Right cardiac atrium (tissue), 5 donors: ENCODE measurements at regions not wholly inside any gene's neighbourhood (a gene's known extent, or its start where the extent isn't known, plus 50 kb on each side); places are given as distances from the start of the nearest gene placed in this dataset.

Experiments
- ATAC-seq, 2 donors: fragments of 200-7000 bp; cut with Tn5 transposase; one replicate each; pipeline versions ENCODE4 v1.8.0 to v1.9.1; 2020; ENCODE audit warnings: moderate library complexity in 2 of 2, mild to moderate bottlenecking in 1 of 2
- DNase-seq, 3 donors: peaks; one replicate each; pipeline ENCODE4 v3.0.0-alpha.2; 2020
- H3K27ac ChIP-seq: one replicate; pipeline ENCODE4 v1.5.1; 2013; ENCODE audit warnings: mild to moderate bottlenecking, low read length, control low read depth, moderate library complexity
- H3K27me3 ChIP-seq: one replicate; pipeline ENCODE4 v1.6.1; 2013; ENCODE audit not compliant: control insufficient read depth, insufficient read depth
- H3K4me1 ChIP-seq: one replicate; pipeline ENCODE4 v1.6.1; 2013; ENCODE audit warnings: low read length; ENCODE audit not compliant: control insufficient read depth, insufficient read depth
- H3K4me3 ChIP-seq: one replicate; pipeline ENCODE4 v1.5.1; 2013; ENCODE audit warnings: low read length, control low read depth
- H3K9me3 ChIP-seq: one replicate; pipeline ENCODE4 v1.6.1; 2013; ENCODE audit warnings: low read length; ENCODE audit not compliant: control insufficient read depth
- WGBS: extraction: QIAGEN DNeasy Blood & Tissue Kit; methylation state at CpG from one replicate; pipeline ENCODE4 v1.1.7; 2013; 5-methylcytosine and 5-hydroxymethylcytosine counted together
- intact Hi-C, 4 donors: fragments of 100-400 bp; cut with DNase I; formaldehyde crosslinking; loops; one replicate each; pipeline versions ENCODE4 v1.11.0 to v1.14.0; 2022 to 2023
- donor health status: healthy with polysubstance abuse.
- donor health status: DM: no; HTN: yes; CAD: no.
- donor health status: DM: no; HTN: no; CAD: no.
- donor health status: DM: no; HTN: yes; CAD: no; lungs with severe emphysema.
- donor health status: DM: yes; HTN: yes; CAD: no.

DNA sequence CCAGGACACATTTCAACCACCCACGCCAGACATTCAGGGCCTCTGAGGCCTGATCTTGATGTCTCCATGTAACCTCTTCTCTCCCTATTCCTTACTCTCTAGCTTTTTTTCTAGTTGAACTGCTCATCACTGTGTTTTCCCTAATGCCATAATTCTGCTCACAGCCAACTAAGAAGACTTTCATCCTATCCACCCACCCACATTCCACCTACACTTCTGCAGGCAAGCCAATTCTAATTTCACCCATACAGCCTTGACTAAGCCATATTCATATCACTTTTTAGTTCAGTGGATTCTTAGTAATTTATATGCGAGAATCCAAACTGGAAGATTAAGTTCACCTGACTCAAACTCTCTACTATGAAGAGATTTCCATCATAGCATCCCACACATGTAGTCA, 394.4 kb downstream of the INSC start:
- H3K27me3 ChIP-seq, result no peaks in the 10 kb centered on the region
- H3K4me1 ChIP-seq, result no peaks in the 10 kb centered on the region
- 97% methylated on average over 2 of the region's 2 CpGs for WGBS
- H3K9me3 ChIP-seq, result no peaks in the 10 kb centered on the region
- no peak overlapping the region for H3K27ac ChIP-seq
- H3K4me3 ChIP-seq, result no peak overlapping the region
- intact Hi-C loops, result no loop called here
- ATAC-seq (no peak), DNase-seq (no peak)

DNA sequence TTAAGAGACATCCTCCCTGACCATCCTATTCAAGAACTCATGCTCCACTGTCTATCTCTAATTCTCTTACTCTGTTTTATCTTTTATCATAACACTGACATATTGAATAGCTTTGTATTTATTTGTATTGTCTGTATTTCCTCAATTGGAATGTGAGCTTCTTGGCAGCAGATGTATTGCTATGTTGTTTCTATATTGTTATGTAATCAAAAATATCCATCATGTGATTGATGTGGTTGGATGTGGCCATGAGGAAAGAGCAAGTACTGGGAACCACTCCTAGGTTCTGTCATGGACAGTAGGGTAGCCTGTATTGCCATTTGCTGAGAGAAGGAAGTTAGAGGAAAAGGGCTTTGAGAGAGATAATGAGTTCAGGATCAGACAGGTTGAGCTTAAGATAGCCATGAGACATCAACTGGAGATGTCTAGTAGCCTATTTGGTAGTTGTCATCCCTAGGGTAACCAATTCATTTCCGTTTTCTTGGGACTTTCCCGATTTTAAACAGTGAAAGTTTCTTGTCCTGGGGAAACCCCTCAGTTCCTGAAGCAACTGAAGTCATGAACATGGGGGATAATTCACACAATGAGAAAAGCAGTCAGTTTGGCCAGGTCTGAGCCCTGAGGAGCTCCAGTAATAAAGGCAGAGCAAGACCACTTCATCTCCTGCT, 404.5 kb downstream of the INSC start:
- ATAC-seq (no peak), DNase-seq (no peak)
- Histone ChIP-seq H3K9me3 (peaks cover 1% of the 10 kb centered on the region), H3K4me3 (no peak overlapping the region), H3K27me3 (peaks cover 3% of the 10 kb centered on the region), H3K4me1 (no peaks in the 10 kb centered on the region), H3K27ac (no peak overlapping the region)
- intact Hi-C loops, result no loop called here
- WGBS, result 68% methylated on average over 2 of the region's 2 CpGs

DNA sequence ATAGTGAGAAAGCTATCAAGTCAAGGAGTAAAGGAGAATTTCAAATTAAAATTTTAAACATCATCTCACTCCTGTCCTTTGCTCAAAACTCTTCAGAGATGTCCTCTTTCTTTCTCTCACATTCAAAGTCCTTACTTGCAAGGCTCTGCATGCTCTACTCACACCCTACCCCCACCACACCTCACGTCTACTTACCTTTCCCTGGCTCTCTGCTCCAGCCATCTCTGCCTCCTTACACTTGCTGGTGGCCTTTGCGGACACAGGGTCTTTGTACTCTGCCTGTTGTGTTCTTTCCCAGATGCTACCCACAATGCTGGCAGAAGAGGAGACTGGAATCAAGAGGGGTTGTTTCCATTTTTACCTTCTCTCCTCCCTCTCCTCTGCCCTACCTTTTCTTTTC, 405.2 kb downstream of the INSC start:
- no peak for DNase-seq
- intact Hi-C loops, result no loop called here
- Histone ChIP-seq H3K27ac (no peak overlapping the region), H3K27me3 (peaks cover 3% of the 10 kb centered on the region), H3K9me3 (peaks cover 1% of the 10 kb centered on the region), H3K4me1 (no peaks in the 10 kb centered on the region), H3K4me3 (no peak overlapping the region)
- 66% methylated on average over 2 of the region's 2 CpGs for WGBS
- ATAC-seq, result no peak

DNA sequence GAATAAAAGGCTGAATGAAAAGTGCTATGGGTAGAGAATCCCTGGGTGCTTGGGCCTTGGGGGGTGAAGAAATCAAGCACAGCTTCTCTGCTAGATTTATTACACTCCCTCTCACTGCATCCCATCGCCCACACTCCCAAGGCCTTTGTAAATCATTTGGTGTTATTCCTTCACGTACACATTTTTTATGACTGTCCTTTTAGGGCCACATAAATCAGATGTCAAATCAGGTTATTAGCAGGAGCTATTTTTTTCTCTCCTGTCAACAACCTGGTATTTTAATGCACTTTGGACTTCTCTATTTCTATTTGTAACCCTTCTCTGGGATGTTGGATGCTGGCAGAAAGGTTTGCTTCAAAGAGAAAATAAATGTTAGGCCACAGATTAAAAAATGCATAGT, 408.8 kb downstream of the INSC start:
- ATAC-seq, result no peak
- WGBS, result 71% methylated on average over 2 of the region's 2 CpGs
- Histone ChIP-seq H3K27me3 (peaks cover 3% of the 10 kb centered on the region), H3K4me1 (no peaks in the 10 kb centered on the region), H3K4me3 (no peak overlapping the region), H3K9me3 (peaks cover 5% of the 10 kb centered on the region), H3K27ac (no peak overlapping the region)
- no peak for DNase-seq
- intact Hi-C loops, result no loop called here

DNA sequence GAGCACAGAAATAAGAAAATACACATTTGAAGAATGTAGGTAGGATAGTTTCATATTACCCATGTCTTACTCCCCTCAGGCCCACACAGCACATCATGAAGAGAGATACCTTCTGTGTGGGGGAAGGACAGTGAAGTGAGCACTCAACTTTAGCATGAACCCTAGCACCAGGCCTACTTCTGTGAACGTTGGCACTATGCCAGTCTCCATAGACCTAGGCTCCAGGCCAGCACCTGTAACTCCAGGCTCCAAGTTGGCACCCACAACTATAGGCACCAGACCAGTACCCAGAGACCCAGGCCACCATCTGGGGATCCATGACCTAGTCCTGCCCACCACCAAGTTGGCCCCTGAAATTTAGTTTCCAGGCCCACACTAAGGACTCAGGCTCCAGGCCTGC, 410.9 kb downstream of the INSC start:
- Histone ChIP-seq H3K27me3 (peaks cover 3% of the 10 kb centered on the region), H3K27ac (no peak overlapping the region), H3K4me1 (no peaks in the 10 kb centered on the region), H3K4me3 (no peak overlapping the region), H3K9me3 (peaks cover 5% of the 10 kb centered on the region)
- DNase-seq (peak in 1 of 3 donors; percentile 16), ATAC-seq (no peak)
- intact Hi-C loops, result no loop called here
- 67% methylated on average over 1 of the region's 1 CpG for WGBS

DNA sequence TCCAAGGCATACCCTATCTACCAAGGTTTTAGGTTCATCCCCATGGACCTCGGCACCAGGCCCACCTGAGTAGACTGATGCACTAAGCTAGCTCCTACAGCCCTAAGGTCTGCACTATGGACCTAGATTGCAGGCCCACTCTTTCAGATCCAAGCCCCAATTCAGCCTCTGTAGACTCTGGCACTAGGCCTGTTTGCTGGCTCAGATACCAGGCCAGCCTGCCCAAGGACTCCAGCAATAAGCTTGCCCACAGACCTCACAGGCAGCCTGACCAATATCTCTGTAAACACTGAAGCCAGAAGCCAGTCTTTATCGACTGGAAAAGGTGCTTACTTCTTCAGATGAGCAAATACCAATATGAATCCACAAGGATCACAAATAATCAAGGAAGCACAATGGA, 411.3 kb downstream of the INSC start:
- H3K4me1 ChIP-seq, result no peaks in the 10 kb centered on the region
- H3K27me3 ChIP-seq, result no peaks in the 10 kb centered on the region
- ATAC-seq, result no peak
- 78% methylated on average over 2 of the region's 2 CpGs for WGBS
- DNase-seq, result no peak
- no peak overlapping the region for H3K27ac ChIP-seq
- intact Hi-C loops, result no loop called here
- no peak overlapping the region for H3K4me3 ChIP-seq
- peaks cover 5% of the 10 kb centered on the region for H3K9me3 ChIP-seq

DNA sequence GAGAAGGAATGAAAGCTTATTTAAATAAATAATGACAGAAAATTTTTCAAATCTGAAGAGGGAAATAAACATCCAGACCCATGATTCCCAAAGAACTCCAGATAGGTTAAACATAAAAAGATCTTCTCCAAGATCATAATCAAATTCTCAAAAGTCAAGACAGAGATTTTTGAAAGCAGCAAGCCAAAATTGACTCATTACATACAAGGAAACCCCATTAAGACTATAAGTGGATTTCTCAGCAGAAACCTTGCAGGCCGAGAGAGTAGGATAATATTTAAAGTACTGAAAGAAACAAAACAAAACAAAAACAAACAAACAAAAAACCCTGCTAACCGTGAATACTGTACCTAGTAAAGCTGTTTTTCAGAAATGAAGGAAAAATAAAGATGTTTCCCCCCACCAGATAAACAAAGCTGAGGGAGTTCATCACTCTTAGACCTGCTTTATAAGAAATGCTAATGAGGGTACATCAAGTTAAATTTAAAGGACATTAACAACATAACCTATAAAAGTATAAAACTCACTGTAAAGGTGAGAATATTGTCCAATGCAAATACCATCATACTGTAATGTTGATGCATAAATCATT, 412.2 kb downstream of the INSC start:
- H3K4me3 ChIP-seq, result no peak overlapping the region
- H3K27ac ChIP-seq, result no peak overlapping the region
- H3K27me3 ChIP-seq, result no peaks in the 10 kb centered on the region
- ATAC-seq (no peak), DNase-seq (no peak)
- intact Hi-C loops, result no loop called here
- H3K4me1 ChIP-seq, result no peaks in the 10 kb centered on the region
- WGBS, result 70% methylated on average over 2 of the region's 2 CpGs
- peaks cover 5% of the 10 kb centered on the region for H3K9me3 ChIP-seq

DNA sequence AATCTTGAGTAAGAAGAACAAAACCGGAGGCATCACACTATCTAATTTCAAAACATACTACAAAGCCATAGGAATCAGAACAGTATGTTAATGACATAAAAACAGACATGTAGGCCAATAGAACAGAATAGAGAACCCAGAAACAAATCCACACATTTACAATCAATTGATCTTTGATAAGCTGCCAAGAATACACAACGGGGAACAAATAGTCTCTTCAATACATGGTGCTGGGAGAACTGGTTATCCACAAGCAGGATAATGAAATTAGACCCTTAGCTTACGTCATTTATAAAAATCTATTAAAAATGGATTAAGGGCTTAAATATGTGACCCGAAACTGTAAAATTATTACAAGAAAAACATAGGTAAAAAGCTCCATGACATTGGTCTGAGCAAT, 417.7 kb downstream of the INSC start:
- WGBS, result 87% methylated on average over 4 of the region's 4 CpGs
- intact Hi-C loops, result no loop called here
- H3K9me3 ChIP-seq, result peaks cover 2% of the 10 kb centered on the region
- H3K4me3 ChIP-seq, result no peak overlapping the region
- DNase-seq, result no peak
- H3K27me3 ChIP-seq, result no peaks in the 10 kb centered on the region
- no peak overlapping the region for H3K27ac ChIP-seq
- no peak for ATAC-seq
- H3K4me1 ChIP-seq, result no peaks in the 10 kb centered on the region

DNA sequence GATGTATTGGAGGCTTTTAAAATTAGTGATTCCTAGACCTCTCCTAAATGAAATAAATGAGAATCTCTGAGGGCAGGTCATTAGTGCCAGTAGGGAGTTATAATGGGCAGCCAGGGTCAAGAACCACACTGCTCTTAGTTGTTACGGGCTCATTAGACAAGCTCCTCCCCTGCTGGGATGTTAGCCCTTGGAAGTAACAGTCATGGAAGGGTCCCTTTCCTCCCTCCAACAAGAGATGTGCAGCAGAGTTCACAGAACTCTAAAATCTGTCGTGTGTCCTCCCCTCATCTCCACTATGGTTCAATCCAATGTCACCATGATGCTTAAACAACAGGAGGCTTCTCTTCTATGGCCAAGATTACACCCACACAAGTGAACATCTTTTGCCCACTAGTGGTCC, 419.5 kb downstream of the INSC start:
- intact Hi-C loops, result no loop called here
- no peaks in the 10 kb centered on the region for H3K4me1 ChIP-seq
- no peak overlapping the region for H3K4me3 ChIP-seq
- DNase-seq (no peak), ATAC-seq (no peak)
- WGBS, result 92% methylated on average over 2 of the region's 2 CpGs
- H3K27me3 ChIP-seq, result no peaks in the 10 kb centered on the region
- no peak overlapping the region for H3K27ac ChIP-seq
- no peaks in the 10 kb centered on the region for H3K9me3 ChIP-seq

DNA sequence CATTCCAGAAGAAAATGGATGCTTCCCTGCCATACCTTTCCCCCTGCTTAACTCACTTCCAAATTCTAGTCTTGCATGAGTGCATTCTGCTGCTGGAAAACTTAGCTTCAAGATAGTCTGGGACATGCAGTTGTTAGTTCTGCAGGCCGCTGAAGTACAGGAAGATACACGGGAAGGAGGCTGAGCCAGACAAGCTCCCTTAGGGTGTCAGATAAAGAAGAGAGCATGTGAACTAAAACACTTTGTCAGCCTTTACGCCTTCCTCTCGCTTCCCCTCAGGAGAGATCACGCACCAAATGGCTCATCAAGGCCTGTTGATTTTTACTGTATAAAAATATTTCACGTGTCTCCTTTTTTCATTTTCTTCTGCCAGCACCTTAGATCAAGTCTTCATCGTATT, 420.7 kb downstream of the INSC start:
- intact Hi-C loops, result no loop called here
- no peaks in the 10 kb centered on the region for H3K4me1 ChIP-seq
- H3K27ac ChIP-seq, result no peak overlapping the region
- DNase-seq (no peak), ATAC-seq (peak in 1 of 2 donors; percentile 42)
- H3K9me3 ChIP-seq, result no peaks in the 10 kb centered on the region
- H3K27me3 ChIP-seq, result no peaks in the 10 kb centered on the region
- 54% methylated on average over 7 of the region's 7 CpGs for WGBS
- H3K4me3 ChIP-seq, result no peak overlapping the region

DNA sequence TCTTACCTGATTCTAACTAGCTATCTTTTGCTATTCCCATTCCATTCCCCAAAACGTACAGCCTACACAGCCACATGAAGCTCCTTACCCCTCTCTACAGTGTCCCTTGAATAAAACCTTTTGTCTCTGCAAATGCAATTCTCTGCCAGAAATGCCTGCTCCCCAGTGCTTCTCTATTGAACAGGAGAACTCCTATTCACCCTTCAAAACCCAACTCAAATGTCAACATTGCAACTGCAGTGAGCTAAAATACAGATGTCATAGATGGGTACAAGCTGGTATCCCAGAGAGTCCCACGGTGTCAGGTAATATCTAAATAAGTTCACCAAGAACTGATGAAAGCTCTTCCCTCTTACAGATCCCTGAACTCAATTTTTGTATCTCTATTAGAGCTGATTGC, 421.7 kb downstream of the INSC start:
- no peaks in the 10 kb centered on the region for H3K9me3 ChIP-seq
- no peak for ATAC-seq
- no peaks in the 10 kb centered on the region for H3K27me3 ChIP-seq
- DNase-seq, result no peak
- no peak overlapping the region for H3K27ac ChIP-seq
- no peaks in the 10 kb centered on the region for H3K4me1 ChIP-seq
- intact Hi-C loops, result no loop called here
- no peak overlapping the region for H3K4me3 ChIP-seq
- WGBS, result 69% methylated on average over 2 of the region's 2 CpGs

DNA sequence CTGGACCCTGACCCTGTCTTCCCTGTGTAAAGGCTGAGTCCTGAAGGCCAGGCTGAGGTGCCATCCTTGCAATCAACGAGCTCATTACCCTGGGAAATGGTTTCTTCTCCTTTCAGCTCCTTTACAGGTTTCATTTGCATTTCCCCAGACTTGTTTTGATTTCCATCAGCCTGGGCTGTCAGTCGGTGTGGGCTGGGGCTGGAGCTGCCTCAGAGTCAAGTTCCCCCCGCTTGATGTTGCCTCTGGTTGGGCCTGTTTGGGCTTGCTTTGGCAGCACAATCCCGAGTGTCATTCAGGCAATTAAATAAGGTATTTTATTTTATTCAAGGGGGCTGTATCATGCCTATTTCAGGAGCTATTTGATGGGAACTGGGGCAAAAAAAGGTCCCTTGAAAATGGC, 424.9 kb downstream of the INSC start:
- WGBS, result 78% methylated on average over 4 of the region's 4 CpGs
- ATAC-seq, result no peak
- Histone ChIP-seq H3K9me3 (no peaks in the 10 kb centered on the region), H3K27me3 (no peaks in the 10 kb centered on the region), H3K4me1 (no peaks in the 10 kb centered on the region), H3K27ac (no peak overlapping the region), H3K4me3 (no peak overlapping the region)
- DNase-seq, result no peak
- intact Hi-C loops, result no loop called here
